Endothelial cell of umbilical vein (primary cell): ENCODE measurements at regions not wholly inside any gene's neighbourhood (a gene's known extent, or its start where the extent isn't known, plus 50 kb on each side); places are given as distances from the start of the nearest gene placed in this dataset.

Experiments
- CTCF ChIP-seq, 2 donors: IDR thresholded peaks; 1 replicate in 1 of 2; 2 replicates in 1 of 2; pipeline ENCODE4 v1.5.1; 2011; ENCODE audit warnings: low read length in 2 of 2, mild to moderate bottlenecking in 2 of 2, moderate library complexity in 2 of 2, control low read depth in 1 of 2, inconsistent platforms in 1 of 2, low read depth in 1 of 2; ENCODE audit not compliant: insufficient read depth in 1 of 2; ENCODE audit errors: extremely low read depth in 1 of 2
- MAX ChIP-seq: IDR thresholded peaks from 2 replicates; pipeline ENCODE4 v1.6.1; 2011; ENCODE audit not compliant: insufficient read depth, insufficient read length

GRCh38 chr11:105429096-105429910, 180.6 kb upstream of the GRIA4 start:
- no peak for TF ChIP-seq MAX
- no peak for TF ChIP-seq CTCF (IDR thresholded peaks at IDR 0.05; ENCODE audit: extremely low read depth in 1 of 2, insufficient read depth in 1 of 2, low read depth in 1 of 2, low read length in 2 of 2)
